HG03571 (cell line): ENCODE measurements at regions not wholly inside any gene's neighbourhood (a gene's known extent, or its start where the extent isn't known, plus 50 kb on each side); places are given as distances from the start of the nearest gene placed in this dataset.
"Not testable (repeated sequence)": the region's sequence is repeated elsewhere in the genome, so short reads cannot be mapped to it uniquely, and the experiment has no call there.

Source experiments
- ATAC-seq: cut with Tn5 transposase; IDR thresholded peaks from one replicate; pipeline ENCODE4 v1.9.1; 2021; ENCODE audit not compliant: unreplicated experiment

- ATAC-seq = no peak
Measured at GRCh38 chr13:60933638-60934037, 482.0 kb downstream of the PCDH20 start.

- ATAC-seq = no peak
Measured at GRCh38 chr13:60931858-60932546, 483.6 kb downstream of the PCDH20 start.

- no peak for ATAC-seq
Measured at GRCh38 chr13:60925686-60926085, 490.0 kb downstream of the PCDH20 start.

- no peak for ATAC-seq
Measured at GRCh38 chr13:60924856-60925255, 490.8 kb downstream of the PCDH20 start.

GRCh38 chr13:60922576-60923231 lies 492.9 kb downstream of the PCDH20 start:
- ATAC-seq = no peak

- ATAC-seq = no peak
Measured at GRCh38 chr13:60893801-60894200, 496.8 kb downstream of the TDRD3 start.

GRCh38 chr13:60887711-60888110 lies 490.7 kb downstream of the TDRD3 start:
- ATAC-seq = no peak

GRCh38 chr13:60881507-60881906 lies 484.5 kb downstream of the TDRD3 start:
- ATAC-seq = no peak

- ATAC-seq = no peak
Measured at GRCh38 chr13:60873116-60873515, 476.1 kb downstream of the TDRD3 start.

- no peak for ATAC-seq
Measured at GRCh38 chr13:60869941-60870613, 473.1 kb downstream of the TDRD3 start.

- no peak for ATAC-seq
Measured at GRCh38 chr13:60869225-60869624, 472.2 kb downstream of the TDRD3 start.

GRCh38 chr13:60862036-60862435 lies 465.0 kb downstream of the TDRD3 start:
- ATAC-seq = no peak

- no peak for ATAC-seq
Measured at GRCh38 chr13:60857698-60858097, 460.7 kb downstream of the TDRD3 start.

GRCh38 chr13:60852886-60853285 lies 455.9 kb downstream of the TDRD3 start:
- no peak for ATAC-seq

- no peak for ATAC-seq
Measured at GRCh38 chr13:60851378-60851777, 454.4 kb downstream of the TDRD3 start.

GRCh38 chr13:60850526-60850925 lies 453.5 kb downstream of the TDRD3 start:
- ATAC-seq = no peak

GRCh38 chr13:60838581-60838980 lies 441.6 kb downstream of the TDRD3 start:
- ATAC-seq = no peak

GRCh38 chr13:60837806-60838205 lies 440.8 kb downstream of the TDRD3 start:
- ATAC-seq = no peak

GRCh38 chr13:60836821-60837220 lies 439.8 kb downstream of the TDRD3 start:
- ATAC-seq = no peak

- ATAC-seq = no peak
Measured at GRCh38 chr13:60811581-60811980, 414.6 kb downstream of the TDRD3 start.

- not testable (repeated sequence) for ATAC-seq
Measured at GRCh38 chr13:60805640-60806039, 408.6 kb downstream of the TDRD3 start.

GRCh38 chr13:60798503-60798902 lies 401.5 kb downstream of the TDRD3 start:
- ATAC-seq = no peak
